ENCODE measurements at regions not wholly inside any gene's neighbourhood (a gene's known extent, or its start where the extent isn't known, plus 50 kb on each side); places are given as distances from the start of the nearest gene placed in this dataset.

GRCh38 chr17:79503126-79503839, 107.6 kb downstream of the RBFOX3 start:
- TF ChIP-seq CTCF (IDR thresholded peaks at IDR 0.05) (no peak), POLR2A (IDR thresholded peaks at IDR 0.05) (no peak), POLR2AphosphoS5 (IDR thresholded peaks at IDR 0.05) (no peak)
